SK-N-SH (cell line): ENCODE measurements at regions not wholly inside any gene's neighbourhood (a gene's known extent, or its start where the extent isn't known, plus 50 kb on each side); places are given as distances from the start of the nearest gene placed in this dataset.

Source experiments
- CTCF ChIA-PET: fragments of 300-600, 350-600 bp; formaldehyde crosslinking; extraction: SDS; loops from one replicate; lab custom pipeline; 2021; lab: Yijun Ruan, JAX
- POLR2A ChIA-PET: fragments of 350-600 bp; sonication (Branson Sonifier 250); formaldehyde crosslinking; extraction: SDS; loops from one replicate; lab custom pipeline; 2020; ENCODE audit warnings: antibody characterized with exemption, inconsistent platforms; lab: Yijun Ruan, JAX
- DNase-seq: peaks from one replicate; pipeline ENCODE4 v3.0.0; 2012
- H2AFZ ChIP-seq: fragments of 200-600 bp; sonication (generic); 2 replicates; pipeline ENCODE4 v1.8.1; 2016; ENCODE audit warnings: antibody characterized with exemption, mild to moderate bottlenecking, low read depth
- H3F3A ChIP-seq: fragments of 200-600 bp; sonication (generic); replicated peaks from 2 replicates; pipeline ENCODE3; 2016; ENCODE audit warnings: antibody characterized with exemption, mild to moderate bottlenecking; ENCODE audit not compliant: insufficient read depth
- H3K27ac ChIP-seq, 2 experiments: fragments of 200-500 bp in 1 of 2; fragments of 200-600 bp in 1 of 2; sonication (Bioruptor generic) in 1 of 2; sonication (generic), shearing (Covaris generic) in 1 of 2; 2 replicates each; pipeline versions ENCODE4 v1.5.1 to v1.6.1; 2014 to 2016; ENCODE audit warnings: low read depth in 2 of 2, inconsistent platforms in 1 of 2, low read length in 1 of 2, mild to moderate bottlenecking in 1 of 2, mixed read lengths in 1 of 2
- H3K27me3 ChIP-seq: fragments of 200-600 bp; sonication (generic), shearing (Covaris generic); 2 replicates; pipeline ENCODE4 v1.6.1; 2016; ENCODE audit warnings: mixed run types; ENCODE audit not compliant: insufficient read depth
- H3K36me3 ChIP-seq, 2 experiments: fragments of 200-500 bp in 1 of 2; fragments of 200-600 bp in 1 of 2; sonication (Bioruptor generic) in 1 of 2; sonication (generic) in 1 of 2; replicated peaks in 1 of 2; 2 replicates each; pipeline versions ENCODE3 to v1.5.1; 2014 to 2016; ENCODE audit warnings: low read length in 1 of 2, mild to moderate bottlenecking in 1 of 2; ENCODE audit not compliant: insufficient read depth in 2 of 2, control insufficient read depth in 1 of 2
- H3K4me1 ChIP-seq, 2 experiments: fragments of 200-500 bp in 1 of 2; fragments of 200-600 bp in 1 of 2; sonication (Bioruptor generic) in 1 of 2; sonication (generic), shearing (Covaris generic) in 1 of 2; 2 replicates each; pipeline versions ENCODE4 v1.5.1 to v1.6.1; 2014 to 2016; ENCODE audit warnings: low read depth in 1 of 2, low read length in 1 of 2, mixed run types in 1 of 2; ENCODE audit not compliant: insufficient read depth in 2 of 2, control insufficient read depth in 1 of 2
- H3K4me2 ChIP-seq: fragments of 200-600 bp; sonication (generic), shearing (Covaris generic); 2 replicates; pipeline ENCODE4 v1.6.1; 2017; ENCODE audit warnings: mixed run types
- H3K4me3 ChIP-seq, 2 experiments: fragments of 200-500 bp in 1 of 2; fragments of 200-600 bp in 1 of 2; sonication (Bioruptor generic) in 1 of 2; sonication (generic), shearing (Covaris generic) in 1 of 2; 2 replicates each; pipeline versions ENCODE4 v1.5.1 to v1.8.1; 2014 to 2016; ENCODE audit warnings: low read depth in 2 of 2, inconsistent platforms in 1 of 2, low read length in 1 of 2, mild to moderate bottlenecking in 1 of 2, mixed read lengths in 1 of 2, moderate library complexity in 1 of 2
- H3K79me2 ChIP-seq: fragments of 200-600 bp; sonication (generic); 2 replicates; pipeline ENCODE4 v1.8.1; 2017; ENCODE audit warnings: mild to moderate bottlenecking; ENCODE audit not compliant: insufficient read depth
- H3K9ac ChIP-seq: fragments of 200-600 bp; sonication (generic); 2 replicates; pipeline ENCODE4 v1.6.1; 2017; ENCODE audit warnings: mixed run types
- H3K9me2 ChIP-seq: fragments of 200-600 bp; sonication (generic); 2 replicates; pipeline ENCODE4 v1.6.1; 2017; ENCODE audit warnings: mixed run types
- H3K9me3 ChIP-seq: fragments of 200-600 bp; sonication (generic); 2 replicates; pipeline ENCODE4 v1.6.1; 2017; ENCODE audit warnings: mixed run types, mild to moderate bottlenecking, moderate library complexity
- H4K20me1 ChIP-seq: fragments of 200-600 bp; sonication (generic); 2 replicates; pipeline ENCODE4 v1.6.1; 2017; ENCODE audit warnings: mild to moderate bottlenecking, mixed run types; ENCODE audit not compliant: insufficient read depth
- CHD2 ChIP-seq: fragments of 150-350 bp; IDR thresholded peaks from 2 replicates; pipeline ENCODE4 v1.6.1; 2018; ENCODE audit warnings: low read length; ENCODE audit not compliant: partially characterized antibody
- ELF1 ChIP-seq: IDR thresholded peaks from 2 replicates; pipeline ENCODE4 v1.4.0; 2012
- EZH2phosphoT487 ChIP-seq: fragments of 200-600 bp; sonication (generic); IDR thresholded peaks from 2 replicates; pipeline ENCODE4 v1.6.1; 2017; ENCODE audit warnings: low read depth, mixed run types, mild to moderate bottlenecking, antibody characterized with exemption, moderate library complexity, borderline replicate concordance
- FOXJ3 ChIP-seq: sonication (generic); formaldehyde crosslinking; IDR thresholded peaks from 2 replicates; pipeline ENCODE4 v1.5.1; 2020; ENCODE audit warnings: mild to moderate bottlenecking, missing genetic modification reagents
- FOXM1 ChIP-seq: IDR thresholded peaks from 2 replicates; pipeline ENCODE4 v1.4.0; 2012; ENCODE audit warnings: low read depth, mild to moderate bottlenecking
- GATA2 ChIP-seq: sonication (generic); formaldehyde crosslinking; IDR thresholded peaks from 2 replicates; pipeline ENCODE4 v1.5.0; 2020; ENCODE audit warnings: mild to moderate bottlenecking, missing genetic modification reagents
- JUND ChIP-seq: IDR thresholded peaks from 2 replicates; pipeline ENCODE4 v1.4.0; 2012
- NRF1 ChIP-seq: IDR thresholded peaks from 2 replicates; pipeline ENCODE4 v1.6.1; 2012; ENCODE audit warnings: low read depth, mild to moderate bottlenecking, low read length
- RFX5 ChIP-seq: IDR thresholded peaks from 2 replicates; pipeline ENCODE4 v1.6.1; 2012; ENCODE audit warnings: mild to moderate bottlenecking, improper control_type of control experiment, low read length
- RXRA ChIP-seq: IDR thresholded peaks from 2 replicates; pipeline ENCODE4 v1.4.0; 2012; ENCODE audit warnings: low read depth, mild to moderate bottlenecking, borderline replicate concordance
- TAF1 ChIP-seq: IDR thresholded peaks from 2 replicates; pipeline ENCODE4 v1.6.1; 2012; ENCODE audit warnings: low read depth, mild to moderate bottlenecking, low read length, moderate library complexity, borderline replicate concordance
- TCF12 ChIP-seq: IDR thresholded peaks from 2 replicates; pipeline ENCODE4 v1.4.0; 2012
- YY1 ChIP-seq: IDR thresholded peaks from 2 replicates; pipeline ENCODE4 v1.4.0; 2012; ENCODE audit warnings: low read depth, mild to moderate bottlenecking
- WGBS: methylation state at CpG from one replicate; pipeline ENCODE4 v1.1.6; 2017; ENCODE audit warnings: low lambda C conversion rate; 5-methylcytosine and 5-hydroxymethylcytosine counted together
- TF ChIP-seq, protein P1 (sequence below): fragments of 200-600 bp; sonication (generic); IDR thresholded peaks from 2 replicates; pipeline ENCODE4 v1.6.1; 2017; ENCODE audit warnings: antibody characterized with exemption, mild to moderate bottlenecking, moderate library complexity
- TF ChIP-seq, protein P2 (sequence below): IDR thresholded peaks from 2 replicates; pipeline ENCODE4; 2012

DNA sequence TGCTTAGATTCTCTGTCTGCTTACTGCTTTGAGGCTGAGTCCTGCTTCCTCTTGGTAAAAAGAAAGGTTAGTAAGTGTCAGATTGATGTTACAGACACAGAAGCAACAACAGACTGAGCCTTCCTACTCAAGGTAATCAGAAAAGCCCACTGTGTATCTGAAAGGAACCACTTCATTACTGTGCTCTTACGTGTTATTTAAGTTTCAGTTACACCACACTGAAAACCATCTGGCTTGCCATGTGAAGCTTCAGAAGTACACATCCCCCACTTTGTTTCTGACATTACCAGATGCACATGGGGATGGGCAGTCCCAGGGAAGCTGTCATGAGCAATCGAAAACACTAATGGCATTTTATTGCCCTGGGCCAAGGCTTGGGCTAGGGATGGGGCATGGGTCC is 1290.1 kb downstream of the AACS start:
- no peak overlapping the region for H3K9ac ChIP-seq
- no peak for DNase-seq
- no peaks in the 10 kb centered on the region for H3K4me1 ChIP-seq
- 55% methylated on average over 2 of the region's 2 CpGs for WGBS
- ChIA-PET POLR2A (no interaction called here), CTCF (no interaction called here)
- no peaks in the 10 kb centered on the region for H3K79me2 ChIP-seq
- no peak overlapping the region for H3K27ac ChIP-seq
- H3K4me2 ChIP-seq, result no peak overlapping the region
- TF ChIP-seq RXRA (no peak), RFX5 (no peak), JUND (no peak), GATA2 (CRISPR knock-in tag) (no peak), TAF1 (no peak), EZH2phosphoT487 (no peak), FOXM1 (no peak), NRF1 (no peak), FOXJ3 (CRISPR knock-in tag) (no peak), CHD2 (no peak), ELF1 (no peak)
- TF ChIP-seq, protein P1, sequence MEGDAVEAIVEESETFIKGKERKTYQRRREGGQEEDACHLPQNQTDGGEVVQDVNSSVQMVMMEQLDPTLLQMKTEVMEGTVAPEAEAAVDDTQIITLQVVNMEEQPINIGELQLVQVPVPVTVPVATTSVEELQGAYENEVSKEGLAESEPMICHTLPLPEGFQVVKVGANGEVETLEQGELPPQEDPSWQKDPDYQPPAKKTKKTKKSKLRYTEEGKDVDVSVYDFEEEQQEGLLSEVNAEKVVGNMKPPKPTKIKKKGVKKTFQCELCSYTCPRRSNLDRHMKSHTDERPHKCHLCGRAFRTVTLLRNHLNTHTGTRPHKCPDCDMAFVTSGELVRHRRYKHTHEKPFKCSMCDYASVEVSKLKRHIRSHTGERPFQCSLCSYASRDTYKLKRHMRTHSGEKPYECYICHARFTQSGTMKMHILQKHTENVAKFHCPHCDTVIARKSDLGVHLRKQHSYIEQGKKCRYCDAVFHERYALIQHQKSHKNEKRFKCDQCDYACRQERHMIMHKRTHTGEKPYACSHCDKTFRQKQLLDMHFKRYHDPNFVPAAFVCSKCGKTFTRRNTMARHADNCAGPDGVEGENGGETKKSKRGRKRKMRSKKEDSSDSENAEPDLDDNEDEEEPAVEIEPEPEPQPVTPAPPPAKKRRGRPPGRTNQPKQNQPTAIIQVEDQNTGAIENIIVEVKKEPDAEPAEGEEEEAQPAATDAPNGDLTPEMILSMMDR, result no peak
- H4K20me1 ChIP-seq, result no peaks in the 10 kb centered on the region
- no peaks in the 10 kb centered on the region for H3K9me3 ChIP-seq
- no peak overlapping the region for H2AFZ ChIP-seq
- no peaks in the 10 kb centered on the region for H3K36me3 ChIP-seq
- no peaks in the 10 kb centered on the region for H3K27me3 ChIP-seq
- no peak overlapping the region for H3K4me3 ChIP-seq
- no peaks in the 10 kb centered on the region for H3K9me2 ChIP-seq
- H3F3A ChIP-seq, result peaks cover 2% of the 10 kb centered on the region

DNA sequence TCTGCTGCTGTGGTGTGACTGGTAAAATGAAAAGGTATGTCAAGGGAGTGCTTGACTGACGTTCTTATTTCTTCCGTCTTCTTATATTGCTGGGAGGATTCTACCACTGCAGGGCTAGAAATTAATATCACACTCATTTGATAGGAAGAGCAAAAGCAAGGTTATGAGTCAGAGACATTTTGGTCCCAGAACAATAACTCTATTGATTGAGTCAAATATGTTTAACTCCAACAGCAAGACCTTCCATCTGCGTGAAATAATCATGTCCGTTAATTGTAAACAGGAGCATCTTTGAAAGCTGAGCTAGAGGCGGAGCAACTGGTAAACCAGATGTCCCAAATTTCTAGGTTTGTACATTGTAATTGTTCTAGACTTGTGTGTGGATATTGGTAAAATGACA is 1293.6 kb downstream of the AACS start:
- Histone ChIP-seq H3K27me3 (no peaks in the 10 kb centered on the region), H3K9me3 (no peaks in the 10 kb centered on the region), H3F3A (no peaks in the 10 kb centered on the region), H4K20me1 (no peaks in the 10 kb centered on the region), H3K36me3 (no peaks in the 10 kb centered on the region), H3K4me3 (no peak overlapping the region), H3K4me1 (no peaks in the 10 kb centered on the region), H3K9me2 (no peaks in the 10 kb centered on the region), H3K4me2 (no peak overlapping the region), H3K9ac (no peak overlapping the region), H3K79me2 (no peaks in the 10 kb centered on the region), H3K27ac (no peak overlapping the region), H2AFZ (peak overlapping the region; percentile 1; the same call in 1 of the 2 replicates)
- TF ChIP-seq, protein P2, sequence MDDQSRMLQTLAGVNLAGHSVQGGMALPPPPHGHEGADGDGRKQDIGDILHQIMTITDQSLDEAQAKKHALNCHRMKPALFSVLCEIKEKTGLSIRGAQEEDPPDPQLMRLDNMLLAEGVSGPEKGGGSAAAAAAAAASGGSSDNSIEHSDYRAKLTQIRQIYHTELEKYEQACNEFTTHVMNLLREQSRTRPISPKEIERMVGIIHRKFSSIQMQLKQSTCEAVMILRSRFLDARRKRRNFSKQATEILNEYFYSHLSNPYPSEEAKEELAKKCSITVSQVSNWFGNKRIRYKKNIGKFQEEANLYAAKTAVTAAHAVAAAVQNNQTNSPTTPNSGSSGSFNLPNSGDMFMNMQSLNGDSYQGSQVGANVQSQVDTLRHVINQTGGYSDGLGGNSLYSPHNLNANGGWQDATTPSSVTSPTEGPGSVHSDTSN, result no peak
- TF ChIP-seq GATA2 (CRISPR knock-in tag), result no peak
- TF ChIP-seq YY1, result no peak
- 0 out of 2 replicates have a peak, but pooled peaks have one; percentile 9 for TF ChIP-seq TCF12
- CTCF ChIA-PET, result no interaction called here
- 60% methylated on average over 5 of the region's 5 CpGs for WGBS
- POLR2A ChIA-PET, result no interaction called here
- no peak for DNase-seq
